HepG2 (cell line): ENCODE measurements at regions not wholly inside any gene's neighbourhood (a gene's known extent, or its start where the extent isn't known, plus 50 kb on each side); places are given as distances from the start of the nearest gene placed in this dataset.

Source experiments
- ATAC-seq: fragments of 200-7000 bp; cut with Tn5 transposase; 3 replicates; pipeline ENCODE4 v1.9.1; 2020; ENCODE audit warnings: mild to moderate bottlenecking, moderate library complexity
- BruUV-seq: library from RNA; stranded (reverse); fragments of 400-500 nt; replicated peaks from 2 replicates; lab custom pipeline; 2021; lab: Mats Ljungman, UMichigan
- CTCF ChIA-PET: fragments of 300-600 bp; formaldehyde crosslinking; extraction: SDS; loops from one replicate; lab custom pipeline; 2021; ENCODE audit warnings: low total read pairs, inconsistent platforms, low intra/inter-chr PET ratio; lab: Yijun Ruan, JAX
- POLR2A ChIA-PET: fragments of 350-600 bp; sonication (Branson Sonifier 250); formaldehyde crosslinking; loops from one replicate; lab custom pipeline; 2020; ENCODE audit warnings: antibody characterized with exemption, inconsistent platforms; lab: Yijun Ruan, JAX
- DNase-seq: peaks from one replicate; pipeline ENCODE4 v3.0.0-alpha.2; 2015; ENCODE audit warnings: low spot score
- FAIRE-seq: peaks from 3 replicates; lab custom pipeline; 2011; peaks lifted over from hg19 to GRCh38; lab: Jason Lieb, UNC
- H2AFZ ChIP-seq: one replicate; pipeline ENCODE4 v1.6.1; 2011; ENCODE audit warnings: low read length, inconsistent platforms
- H3K27ac ChIP-seq: fragments of 300-600 bp; 3 replicates; pipeline ENCODE4 v1.8.0; 2011; ENCODE audit warnings: mixed run types, mild to moderate bottlenecking, mixed read lengths, low read length, inconsistent platforms; ENCODE audit not compliant: insufficient read depth; ENCODE audit errors: extremely low read length
- H3K27me3 ChIP-seq, 2 experiments: fragments of 200-600 bp in 1 of 2; 2 replicates in 1 of 2; 3 replicates in 1 of 2; pipeline versions ENCODE4 v1.6.0 to v1.8.0; 2011; ENCODE audit warnings: low read length in 2 of 2, mild to moderate bottlenecking in 2 of 2, moderate library complexity in 2 of 2, inconsistent platforms in 1 of 2; ENCODE audit not compliant: insufficient read depth in 2 of 2, control insufficient read depth in 1 of 2
- H3K36me3 ChIP-seq, 2 experiments: fragments of 200-600 bp in 1 of 2; replicated peaks in 1 of 2; 2 replicates in 1 of 2; 3 replicates in 1 of 2; pipeline versions ENCODE4 v1.5.1 to v1.8.0; 2011; ENCODE audit warnings: low read length in 2 of 2, inconsistent platforms in 1 of 2; ENCODE audit not compliant: insufficient read depth in 2 of 2, control insufficient read depth in 1 of 2
- H3K4me1 ChIP-seq: 2 replicates; pipeline ENCODE4 v1.5.1; 2012; ENCODE audit warnings: low read length, inconsistent platforms; ENCODE audit not compliant: insufficient read depth
- H3K4me2 ChIP-seq: 2 replicates; pipeline ENCODE4 v1.6.0; 2011; ENCODE audit warnings: low read depth, low read length, inconsistent platforms
- H3K4me3 ChIP-seq, 3 experiments: fragments of 200-600 bp in 1 of 3; sonication (generic), shearing (Covaris generic) in 1 of 3; replicated peaks in 1 of 3; 2 replicates each; pipeline ENCODE4 v1.5.1; 2011 to 2016; ENCODE audit warnings: low read length in 3 of 3, inconsistent platforms in 2 of 3, low read depth in 2 of 3, mild to moderate bottlenecking in 2 of 3, control low read depth in 1 of 3, mixed read lengths in 1 of 3; ENCODE audit not compliant: insufficient read depth in 1 of 3
- H3K79me2 ChIP-seq: one replicate; pipeline ENCODE4 v1.6.1; 2011; ENCODE audit warnings: low read length, inconsistent platforms; ENCODE audit not compliant: insufficient read depth
- H3K9ac ChIP-seq: 2 replicates; pipeline ENCODE4 v1.6.0; 2011; ENCODE audit warnings: mild to moderate bottlenecking, low read depth, low read length, inconsistent platforms; ENCODE audit not compliant: insufficient read depth
- H3K9me3 ChIP-seq: 2 replicates; pipeline ENCODE4 v1.5.1; 2012; ENCODE audit warnings: mild to moderate bottlenecking, low read length
- H4K20me1 ChIP-seq: 2 replicates; pipeline ENCODE4 v1.6.0; 2011; ENCODE audit warnings: inconsistent platforms, mild to moderate bottlenecking, low read length, moderate library complexity; ENCODE audit not compliant: insufficient read depth
- EED ChIP-seq: sonication (generic); formaldehyde crosslinking; IDR thresholded peaks from 2 replicates; pipeline ENCODE4 v1.5.0; 2020; ENCODE audit warnings: mild to moderate bottlenecking, missing genetic modification reagents
- GATAD2A ChIP-seq: IDR thresholded peaks from 2 replicates; pipeline ENCODE4 v1.6.1; 2016
- IRF2 ChIP-seq: IDR thresholded peaks from 2 replicates; pipeline ENCODE4 v1.6.1; 2018; ENCODE audit warnings: missing genetic modification reagents, missing compliant biosample characterization
- KMT2B ChIP-seq: IDR thresholded peaks from 2 replicates; pipeline ENCODE4 v1.6.1; 2016; ENCODE audit warnings: missing genetic modification reagents, missing compliant biosample characterization
- PHF20 ChIP-seq: sonication (generic); formaldehyde crosslinking; IDR thresholded peaks from 2 replicates; pipeline ENCODE4 v1.5.0; 2020; ENCODE audit warnings: mild to moderate bottlenecking, missing genetic modification reagents
- SIX1 ChIP-seq: sonication (generic); formaldehyde crosslinking; IDR thresholded peaks from 2 replicates; pipeline ENCODE4 v1.4.0; 2020; ENCODE audit warnings: missing genetic modification reagents, borderline replicate concordance
- ZNF749 ChIP-seq: sonication (generic); formaldehyde crosslinking; IDR thresholded peaks from 2 replicates; pipeline ENCODE4 v1.8.0; 2022; ENCODE audit warnings: mild to moderate bottlenecking, missing genetic modification reagents, moderate library complexity, borderline replicate concordance
- ZNF878 ChIP-seq: sonication (generic); formaldehyde crosslinking; IDR thresholded peaks from 2 replicates; pipeline ENCODE4 v1.8.1; 2023; ENCODE audit warnings: mild to moderate bottlenecking, missing genetic modification reagents, moderate library complexity
- WGBS: methylation state at CpG from one replicate; pipeline ENCODE4 v1.1.6; 2017; ENCODE audit warnings: low lambda C conversion rate; 5-methylcytosine and 5-hydroxymethylcytosine counted together
- in situ Hi-C: cut with HindIII; loops from 2 replicates; pipeline ENCODE4 v1.10.0; 2017; ENCODE audit warnings: low pct_unique_long_range_greater_than_20kb; ENCODE audit not compliant: extremely low pct_ligation_motif_present
- intact Hi-C: fragments of 100-400 bp; cut with micrococcal nuclease; formaldehyde crosslinking; loops from one replicate; pipeline ENCODE4 v1.10.0; 2022; ENCODE audit not compliant: unreplicated experiment
- TF ChIP-seq, protein P1 (sequence below), 2 experiments: sonication (generic) in 1 of 2; formaldehyde crosslinking in 1 of 2; IDR thresholded peaks; 2 replicates each; pipeline versions ENCODE4 v1.5.1 to v1.6.1; 2011 to 2020; ENCODE audit warnings: borderline replicate concordance in 1 of 2, low read depth in 1 of 2, low read length in 1 of 2, mild to moderate bottlenecking in 1 of 2, missing genetic modification reagents in 1 of 2, moderate library complexity in 1 of 2
- TF ChIP-seq, protein P2 (sequence below): sonication (generic); formaldehyde crosslinking; IDR thresholded peaks from 2 replicates; pipeline ENCODE4 v1.5.0; 2020; ENCODE audit warnings: mild to moderate bottlenecking, missing genetic modification reagents

DNA sequence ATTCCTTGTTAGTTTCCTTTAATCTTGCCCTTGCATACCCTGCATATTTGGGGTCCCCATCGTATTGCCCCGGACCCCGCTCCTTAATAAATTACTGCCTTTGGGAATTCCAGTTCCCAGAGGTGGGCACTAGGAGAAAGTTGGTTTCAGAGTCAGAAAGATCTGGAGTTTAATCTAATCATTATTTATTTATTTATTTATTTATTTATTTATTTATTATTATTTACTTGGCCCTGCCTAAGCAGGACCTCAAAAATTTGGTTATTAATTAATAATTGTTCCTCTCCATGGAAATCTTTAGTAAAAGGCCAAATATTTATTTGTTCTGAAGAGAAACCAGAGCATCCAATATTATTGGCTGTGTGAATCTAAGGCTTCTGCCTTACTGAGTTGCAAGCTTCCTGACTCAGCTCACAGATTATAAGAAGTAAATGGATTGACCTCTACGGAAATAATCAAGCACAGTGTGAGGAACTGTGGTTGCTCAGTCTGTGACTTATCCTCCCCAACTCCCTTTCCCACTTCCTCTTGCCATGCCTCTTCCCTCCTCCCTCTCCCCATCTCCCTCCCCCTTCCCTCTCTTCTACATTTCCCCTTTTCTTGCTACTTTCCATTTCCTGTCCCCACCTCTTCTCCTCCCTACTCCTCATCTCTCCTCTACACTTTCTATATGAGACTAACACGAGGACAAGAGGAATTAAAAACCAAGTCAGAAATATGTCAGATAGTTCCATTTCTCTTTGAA, 61.5 kb upstream of the AP1S2 start:
- ChIA-PET CTCF (no interaction called here), POLR2A (no interaction called here)
- Histone ChIP-seq H3K79me2 (no peaks in the 10 kb centered on the region), H4K20me1 (no peaks in the 10 kb centered on the region), H2AFZ (no peak overlapping the region), H3K4me3 (no peak overlapping the region), H3K27me3 (no peaks in the 10 kb centered on the region), H3K4me2 (no peak overlapping the region), H3K4me1 (no peaks in the 10 kb centered on the region), H3K9me3 (no peaks in the 10 kb centered on the region), H3K36me3 (no peaks in the 10 kb centered on the region), H3K9ac (no peak overlapping the region), H3K27ac (no peak overlapping the region)
- WGBS, result 19% methylated on average over 5 of the region's 5 CpGs
- no TSS peak for BruUV-seq
- DNase-seq (no peak), ATAC-seq (no peak), FAIRE-seq (no peak)
- TF ChIP-seq KMT2B (CRISPR knock-in tag), result no peak
- no peak for TF ChIP-seq SIX1 (CRISPR knock-in tag)
- TF ChIP-seq, protein P1, sequence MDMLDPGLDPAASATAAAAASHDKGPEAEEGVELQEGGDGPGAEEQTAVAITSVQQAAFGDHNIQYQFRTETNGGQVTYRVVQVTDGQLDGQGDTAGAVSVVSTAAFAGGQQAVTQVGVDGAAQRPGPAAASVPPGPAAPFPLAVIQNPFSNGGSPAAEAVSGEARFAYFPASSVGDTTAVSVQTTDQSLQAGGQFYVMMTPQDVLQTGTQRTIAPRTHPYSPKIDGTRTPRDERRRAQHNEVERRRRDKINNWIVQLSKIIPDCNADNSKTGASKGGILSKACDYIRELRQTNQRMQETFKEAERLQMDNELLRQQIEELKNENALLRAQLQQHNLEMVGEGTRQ (IDR thresholded peaks at IDR 0.05; ENCODE audit: low read depth, low read length), result no peak
- TF ChIP-seq, protein P1 (CRISPR knock-in tag; IDR thresholded peaks at IDR 0.05; ENCODE audit: borderline replicate concordance), result no peak
- TF ChIP-seq IRF2 (CRISPR knock-in tag), result no peak
- no peak for TF ChIP-seq EED
- intact Hi-C loops (no loop called here), in situ Hi-C loops (no loop called here)

DNA sequence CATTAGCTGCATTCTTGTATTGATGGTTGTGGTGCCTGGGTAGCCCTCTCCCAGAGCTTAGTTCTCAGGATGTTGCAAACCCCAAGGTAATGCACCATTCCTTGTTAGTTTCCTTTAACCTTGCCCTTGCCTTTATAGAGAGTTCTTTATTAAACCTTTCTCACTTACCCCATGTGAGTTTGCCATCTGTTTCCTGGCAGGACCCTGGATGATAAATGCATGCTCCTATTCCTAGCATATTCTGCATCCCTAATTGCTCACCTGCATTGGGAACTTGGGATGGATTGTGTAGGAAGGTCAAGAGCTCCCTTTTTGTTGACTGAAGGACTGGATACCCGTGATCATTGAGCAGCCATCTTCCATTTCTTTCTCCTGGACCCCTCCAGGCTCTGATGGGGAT, 59.9 kb upstream of the AP1S2 start:
- Histone ChIP-seq H3K4me2 (no peak overlapping the region), H4K20me1 (no peaks in the 10 kb centered on the region), H3K27ac (no peak overlapping the region), H3K9me3 (no peaks in the 10 kb centered on the region), H3K79me2 (no peaks in the 10 kb centered on the region), H3K9ac (no peak overlapping the region), H3K4me1 (no peaks in the 10 kb centered on the region), H3K27me3 (no peaks in the 10 kb centered on the region), H3K36me3 (no peaks in the 10 kb centered on the region), H3K4me3 (no peak overlapping the region), H2AFZ (no peak overlapping the region)
- intact Hi-C loops, result no loop called here
- TF ChIP-seq GATAD2A (CRISPR knock-in tag), result no peak
- TF ChIP-seq, protein P2, sequence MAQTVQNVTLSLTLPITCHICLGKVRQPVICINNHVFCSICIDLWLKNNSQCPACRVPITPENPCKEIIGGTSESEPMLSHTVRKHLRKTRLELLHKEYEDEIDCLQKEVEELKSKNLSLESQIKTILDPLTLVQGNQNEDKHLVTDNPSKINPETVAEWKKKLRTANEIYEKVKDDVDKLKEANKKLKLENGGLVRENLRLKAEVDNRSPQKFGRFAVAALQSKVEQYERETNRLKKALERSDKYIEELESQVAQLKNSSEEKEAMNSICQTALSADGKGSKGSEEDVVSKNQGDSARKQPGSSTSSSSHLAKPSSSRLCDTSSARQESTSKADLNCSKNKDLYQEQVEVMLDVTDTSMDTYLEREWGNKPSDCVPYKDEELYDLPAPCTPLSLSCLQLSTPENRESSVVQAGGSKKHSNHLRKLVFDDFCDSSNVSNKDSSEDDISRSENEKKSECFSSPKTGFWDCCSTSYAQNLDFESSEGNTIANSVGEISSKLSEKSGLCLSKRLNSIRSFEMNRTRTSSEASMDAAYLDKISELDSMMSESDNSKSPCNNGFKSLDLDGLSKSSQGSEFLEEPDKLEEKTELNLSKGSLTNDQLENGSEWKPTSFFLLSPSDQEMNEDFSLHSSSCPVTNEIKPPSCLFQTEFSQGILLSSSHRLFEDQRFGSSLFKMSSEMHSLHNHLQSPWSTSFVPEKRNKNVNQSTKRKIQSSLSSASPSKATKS (CRISPR knock-in tag), result no peak
- TF ChIP-seq ZNF878 (CRISPR knock-in tag), result no peak
- no peak for TF ChIP-seq PHF20 (CRISPR knock-in tag)
- no peak for TF ChIP-seq ZNF749 (CRISPR knock-in tag)
- ATAC-seq, result no peak
- no peak for FAIRE-seq
- BruUV-seq, result no TSS peak
- no CpG with 5 or more reads among the region's 1 CpG for WGBS
- in situ Hi-C loops, result no loop called here
- POLR2A ChIA-PET, result no interaction called here
- no peak for DNase-seq
- CTCF ChIA-PET, result no interaction called here
